Mesendoderm (in vitro differentiated cells): ENCODE measurements at regions not wholly inside any gene's neighbourhood (a gene's known extent, or its start where the extent isn't known, plus 50 kb on each side); places are given as distances from the start of the nearest gene placed in this dataset.
A peak's percentile ranks its signal among the peaks of the same experiment; 100 is the strongest.

Experiments used
- DNase-seq: peaks from one replicate; pipeline ENCODE4 v3.0.0; 2013
- H2AK5ac ChIP-seq: 2 replicates; pipeline ENCODE4 v1.6.1; 2013; ENCODE audit warnings: low read length, inconsistent platforms
- H2BK120ac ChIP-seq: 2 replicates; pipeline ENCODE4 v1.6.1; 2013; ENCODE audit warnings: low read depth, mild to moderate bottlenecking, low read length, moderate library complexity, mixed read lengths
- H2BK15ac ChIP-seq: replicated peaks from 2 replicates; pipeline ENCODE4 v1.6.1; 2013; ENCODE audit warnings: low read depth, mild to moderate bottlenecking, moderate library complexity
- H2BK5ac ChIP-seq: 2 replicates; pipeline ENCODE4 v1.6.1; 2013; ENCODE audit warnings: low read length, inconsistent platforms
- H3K18ac ChIP-seq: 2 replicates; pipeline ENCODE4 v1.6.1; 2013; ENCODE audit warnings: mild to moderate bottlenecking, low read length, mixed read lengths
- H3K23ac ChIP-seq: one replicate; pipeline ENCODE4 v1.6.1; 2013; ENCODE audit warnings: low read length
- H3K27ac ChIP-seq: 2 replicates; pipeline ENCODE4 v1.5.1; 2013; ENCODE audit warnings: low read depth, mild to moderate bottlenecking, inconsistent platforms, low read length, moderate library complexity
- H3K27me3 ChIP-seq: 2 replicates; pipeline ENCODE4 v1.6.1; 2013; ENCODE audit warnings: low read length, control low read depth, mild to moderate bottlenecking, inconsistent platforms; ENCODE audit not compliant: insufficient read depth, poor library complexity
- H3K36me3 ChIP-seq: 2 replicates; pipeline ENCODE4 v1.6.1; 2013; ENCODE audit warnings: low read length, inconsistent platforms; ENCODE audit not compliant: control insufficient read depth, insufficient read depth
- H3K4ac ChIP-seq: one replicate; pipeline ENCODE4 v1.6.1; 2013; ENCODE audit warnings: low read depth, mild to moderate bottlenecking, low read length, moderate library complexity
- H3K4me1 ChIP-seq: 2 replicates; pipeline ENCODE4 v1.6.1; 2013; ENCODE audit warnings: low read depth, low read length, inconsistent platforms; ENCODE audit not compliant: control insufficient read depth
- H3K4me2 ChIP-seq: 2 replicates; pipeline ENCODE4 v1.6.1; 2013; ENCODE audit warnings: low read length
- H3K4me3 ChIP-seq: 2 replicates; pipeline ENCODE4 v1.5.1; 2013; ENCODE audit warnings: mild to moderate bottlenecking, low read length
- H3K56ac ChIP-seq: one replicate; pipeline ENCODE4 v1.6.1; 2013; ENCODE audit warnings: low read length
- H3K79me1 ChIP-seq: 2 replicates; pipeline ENCODE4 v1.6.1; 2013; ENCODE audit warnings: low read length, inconsistent platforms
- H3K79me2 ChIP-seq: 2 replicates; pipeline ENCODE4 v1.6.1; 2013; ENCODE audit warnings: mild to moderate bottlenecking, low read length; ENCODE audit not compliant: control insufficient read depth, insufficient read depth
- H3K9ac ChIP-seq: 2 replicates; pipeline ENCODE4 v1.6.1; 2013; ENCODE audit warnings: low read length, inconsistent platforms
- H4K5ac ChIP-seq: one replicate; pipeline ENCODE4 v1.6.1; 2013; ENCODE audit warnings: low read length
- H4K8ac ChIP-seq: one replicate; pipeline ENCODE4 v1.6.1; 2013; ENCODE audit warnings: low read depth, mild to moderate bottlenecking, control low read depth, low read length, moderate library complexity
- WGBS: extraction: QIAGEN DNeasy Blood & Tissue Kit; methylation state at CpG from one replicate; pipeline ENCODE4 v1.1.7; 2013; ENCODE audit warnings: low lambda C conversion rate, missing lambda C conversion rate; ENCODE audit not compliant: insufficient coverage; ENCODE audit errors: extremely low coverage; 5-methylcytosine and 5-hydroxymethylcytosine counted together

DNA sequence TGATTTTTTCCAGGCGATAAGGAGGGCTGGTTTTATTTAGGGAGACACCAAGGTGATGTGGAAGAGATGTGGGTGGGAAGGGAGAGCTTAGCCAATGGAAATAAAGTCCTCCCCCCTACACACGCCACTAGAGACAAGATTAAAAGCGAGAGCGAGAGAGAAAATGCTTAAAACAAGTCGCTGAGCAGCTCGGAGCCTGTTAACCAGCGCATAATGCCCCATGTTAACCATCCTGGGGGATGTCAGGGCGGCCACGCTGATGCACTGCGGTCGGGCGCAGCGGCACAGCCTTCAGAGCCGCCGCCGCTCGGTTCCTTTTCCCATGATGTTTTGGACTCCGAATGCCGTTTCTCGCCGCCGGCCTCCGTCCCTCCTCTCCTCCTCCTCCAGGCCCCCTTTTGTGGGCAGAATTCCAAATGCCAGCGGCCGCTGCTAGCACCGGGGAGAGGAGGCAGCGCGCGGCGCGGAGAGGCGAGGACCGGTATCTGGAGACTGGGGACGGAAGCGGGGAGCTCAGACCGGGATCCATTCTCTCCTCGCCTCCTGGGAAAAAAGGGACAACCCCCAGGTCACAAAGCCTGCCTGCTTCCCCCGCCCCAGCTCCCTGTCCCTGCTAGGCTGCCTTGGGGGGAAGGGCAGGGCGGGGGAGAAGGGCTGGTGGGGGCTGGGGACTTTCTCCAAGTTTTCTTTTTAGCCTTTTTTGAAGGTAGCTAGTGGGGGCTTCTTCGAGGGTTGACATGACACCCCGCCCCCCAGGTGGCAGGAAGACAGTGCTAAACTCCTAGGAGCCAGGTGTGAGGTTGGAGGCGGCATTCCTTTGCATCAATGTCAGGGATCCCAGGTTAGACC lies 98.1 kb upstream of the CCL2 start:
- Histone ChIP-seq H3K27me3 (no peaks in the 10 kb centered on the region), H4K5ac (no peak overlapping the region), H2BK120ac (peak overlapping the region; percentile 46), H3K18ac (peak overlapping the region; percentile 95), H3K79me1 (peaks cover 6% of the 10 kb centered on the region), H3K79me2 (peaks cover 28% of the 10 kb centered on the region), H3K56ac (peak overlapping the region; percentile 90), H3K27ac (peak overlapping the region; percentile 94), H3K4me1 (peaks cover 17% of the 10 kb centered on the region), H3K36me3 (no peaks in the 10 kb centered on the region), H2BK15ac (no peak overlapping the region), H2AK5ac (no peak overlapping the region), H3K9ac (peak overlapping the region; percentile 80), H3K4me2 (peak overlapping the region; percentile 79), H3K23ac (no peak overlapping the region), H3K4me3 (peak overlapping the region; percentile 56), H2BK5ac (peak overlapping the region; percentile 73), H3K4ac (peak overlapping the region; percentile 58), H4K8ac (no peak overlapping the region)
- no peak for DNase-seq
- no CpG with 5 or more reads among the region's 42 CpGs for WGBS

DNA sequence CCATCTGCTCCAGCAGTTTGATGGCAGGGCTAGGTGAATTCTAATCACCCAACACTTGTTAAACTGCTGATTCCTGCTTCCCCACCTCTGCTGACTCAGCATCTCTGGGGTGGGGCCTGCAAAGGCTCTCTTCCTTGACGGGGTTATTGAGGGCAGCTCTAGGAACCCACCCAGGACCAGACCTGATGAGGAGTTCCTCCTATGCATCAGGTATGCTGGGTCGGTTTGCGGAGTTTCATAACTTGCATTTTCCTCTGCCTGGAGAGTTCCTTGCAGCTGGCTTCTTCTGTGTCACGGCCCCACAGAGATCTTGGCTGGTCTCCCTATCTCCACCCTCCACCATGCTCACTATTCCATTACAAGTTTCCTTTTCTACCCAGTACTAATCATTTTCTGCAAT lies 93.4 kb upstream of the CCL2 start:
- Histone ChIP-seq H3K79me2 (no peaks in the 10 kb centered on the region), H3K4me3 (no peak overlapping the region), H2BK5ac (no peak overlapping the region), H3K4ac (no peak overlapping the region), H3K4me1 (peaks cover 5% of the 10 kb centered on the region), H3K9ac (no peak overlapping the region), H3K23ac (no peak overlapping the region), H3K56ac (no peak overlapping the region), H3K79me1 (peaks cover 1% of the 10 kb centered on the region), H4K5ac (no peak overlapping the region), H2AK5ac (no peak overlapping the region), H3K4me2 (no peak overlapping the region), H3K18ac (no peak overlapping the region), H3K36me3 (no peaks in the 10 kb centered on the region), H4K8ac (no peak overlapping the region), H2BK120ac (no peak overlapping the region), H3K27ac (no peak overlapping the region), H2BK15ac (no peak overlapping the region), H3K27me3 (no peaks in the 10 kb centered on the region)
- no CpG with 5 or more reads among the region's 4 CpGs for WGBS
- no peak for DNase-seq

DNA sequence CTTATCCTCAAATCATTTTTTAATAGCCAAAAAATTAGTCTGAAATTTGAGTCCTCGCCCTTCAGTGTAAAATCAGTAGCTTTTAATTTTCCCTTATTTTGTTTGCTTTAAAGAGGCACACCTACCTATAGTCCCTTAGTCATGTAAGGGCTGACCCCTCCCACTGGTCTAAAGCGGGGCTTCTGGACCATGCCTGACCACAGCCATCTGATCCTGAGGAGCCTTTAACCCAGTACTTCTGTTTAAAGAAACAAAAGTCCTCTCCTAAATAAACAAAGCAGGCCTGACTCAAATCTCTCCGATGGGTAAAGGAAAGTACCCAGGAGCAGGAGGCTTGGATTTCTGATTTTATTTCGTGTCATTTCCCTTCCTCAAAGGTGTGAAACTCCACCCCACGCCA lies 92.0 kb upstream of the CCL2 start:
- H4K8ac ChIP-seq, result no peak overlapping the region
- H3K9ac ChIP-seq, result no peak overlapping the region
- no peak overlapping the region for H3K27ac ChIP-seq
- no peak for DNase-seq
- H3K79me1 ChIP-seq, result peaks cover 1% of the 10 kb centered on the region
- H2BK120ac ChIP-seq, result no peak overlapping the region
- no peak overlapping the region for H3K56ac ChIP-seq
- H3K79me2 ChIP-seq, result no peaks in the 10 kb centered on the region
- no peak overlapping the region for H3K4ac ChIP-seq
- no peak overlapping the region for H3K4me3 ChIP-seq
- H2AK5ac ChIP-seq, result no peak overlapping the region
- H3K36me3 ChIP-seq, result no peaks in the 10 kb centered on the region
- H3K27me3 ChIP-seq, result no peaks in the 10 kb centered on the region
- H2BK5ac ChIP-seq, result no peak overlapping the region
- H3K4me2 ChIP-seq, result no peak overlapping the region
- H3K4me1 ChIP-seq, result peaks cover 2% of the 10 kb centered on the region
- no peak overlapping the region for H2BK15ac ChIP-seq
- no peak overlapping the region for H3K23ac ChIP-seq
- peak overlapping the region; percentile 11 for H3K18ac ChIP-seq
- WGBS, result no CpG with 5 or more reads among the region's 5 CpGs
- H4K5ac ChIP-seq, result no peak overlapping the region

DNA sequence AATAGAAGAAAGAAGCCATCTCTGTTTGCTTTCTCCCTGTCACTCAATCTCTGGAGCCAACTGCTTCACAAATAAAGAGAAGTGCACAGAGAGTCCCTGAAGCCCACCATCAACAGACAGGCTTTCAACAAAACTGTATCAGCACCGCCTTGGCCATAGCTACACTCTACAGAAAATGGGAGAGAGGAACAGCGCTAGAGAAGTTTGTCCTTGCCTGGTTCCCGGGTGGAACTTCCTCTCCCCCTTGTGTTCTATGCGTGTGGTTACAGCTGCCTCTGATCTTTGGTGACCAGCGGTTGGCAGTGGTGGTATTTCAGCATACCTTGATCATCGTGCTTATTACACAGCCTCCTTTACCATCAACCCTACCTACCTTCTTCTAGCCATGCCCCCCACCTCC lies 91.4 kb upstream of the CCL2 start:
- Histone ChIP-seq H4K5ac (no peak overlapping the region), H3K36me3 (no peaks in the 10 kb centered on the region), H2BK15ac (no peak overlapping the region), H3K79me2 (no peaks in the 10 kb centered on the region), H3K27me3 (no peaks in the 10 kb centered on the region), H2AK5ac (no peak overlapping the region), H3K18ac (no peak overlapping the region), H3K4me2 (no peak overlapping the region), H3K27ac (no peak overlapping the region), H3K4me3 (no peak overlapping the region), H3K9ac (no peak overlapping the region), H3K56ac (no peak overlapping the region), H3K4ac (no peak overlapping the region), H4K8ac (no peak overlapping the region), H3K23ac (no peak overlapping the region), H3K4me1 (no peaks in the 10 kb centered on the region), H2BK5ac (no peak overlapping the region), H2BK120ac (no peak overlapping the region), H3K79me1 (no peaks in the 10 kb centered on the region)
- DNase-seq, result peak; percentile 81
- WGBS, result no CpG with 5 or more reads among the region's 6 CpGs

DNA sequence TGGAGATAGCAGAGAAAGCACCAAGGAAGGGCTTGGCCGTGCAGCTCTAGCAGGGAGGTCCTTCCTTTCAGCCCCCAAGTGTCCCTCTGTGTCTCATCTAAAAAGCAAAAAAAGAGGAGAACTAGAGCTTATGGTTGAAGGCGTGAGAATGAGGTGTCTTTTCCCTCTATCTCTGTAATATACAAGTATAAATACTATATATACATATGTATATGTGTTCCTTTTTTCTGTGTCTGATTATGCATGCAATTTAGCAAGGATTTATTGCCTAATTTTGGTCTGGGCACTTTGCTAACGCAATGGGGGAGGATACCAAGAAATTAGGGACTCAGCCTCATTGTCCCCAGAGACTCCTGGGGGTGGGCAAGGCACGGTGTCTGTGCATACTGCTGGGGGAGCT lies 90.2 kb upstream of the CCL2 start:
- Histone ChIP-seq H3K79me1 (no peaks in the 10 kb centered on the region), H2BK120ac (no peak overlapping the region), H3K4me2 (no peak overlapping the region), H3K79me2 (no peaks in the 10 kb centered on the region), H2BK15ac (no peak overlapping the region), H3K4me1 (no peaks in the 10 kb centered on the region), H3K27ac (no peak overlapping the region), H3K18ac (no peak overlapping the region), H4K5ac (no peak overlapping the region), H3K27me3 (no peaks in the 10 kb centered on the region), H2BK5ac (no peak overlapping the region), H3K9ac (no peak overlapping the region), H3K4me3 (no peak overlapping the region), H2AK5ac (no peak overlapping the region), H3K36me3 (no peaks in the 10 kb centered on the region), H3K56ac (no peak overlapping the region), H3K23ac (no peak overlapping the region), H3K4ac (no peak overlapping the region), H4K8ac (no peak overlapping the region)
- WGBS, result no CpG with 5 or more reads among the region's 4 CpGs
- no peak for DNase-seq

DNA sequence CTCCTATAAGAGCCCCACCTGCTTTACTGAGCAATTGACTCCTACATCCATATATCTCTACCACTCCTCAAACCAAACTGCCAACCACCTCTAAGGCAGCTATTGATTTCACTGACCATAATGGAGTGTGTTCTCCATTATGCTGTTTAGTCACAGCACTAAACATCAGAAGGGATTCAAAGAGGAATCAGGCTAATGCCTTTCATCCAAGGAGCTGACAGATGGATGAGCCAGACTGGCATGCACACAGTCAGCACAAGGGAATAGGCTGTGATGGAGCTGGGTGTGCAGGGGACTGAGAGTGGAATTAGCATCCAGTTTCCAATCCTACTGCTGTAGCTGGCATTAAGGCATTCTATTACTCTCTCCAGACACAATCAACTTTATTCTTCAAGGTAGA lies 88.7 kb upstream of the CCL2 start:
- no peak overlapping the region for H3K4me2 ChIP-seq
- H3K79me1 ChIP-seq, result no peaks in the 10 kb centered on the region
- H3K4ac ChIP-seq, result no peak overlapping the region
- no peaks in the 10 kb centered on the region for H3K79me2 ChIP-seq
- no peak overlapping the region for H3K56ac ChIP-seq
- H2BK5ac ChIP-seq, result no peak overlapping the region
- H3K4me3 ChIP-seq, result no peak overlapping the region
- H3K27me3 ChIP-seq, result no peaks in the 10 kb centered on the region
- H2BK120ac ChIP-seq, result no peak overlapping the region
- DNase-seq, result no peak
- no peak overlapping the region for H4K8ac ChIP-seq
- H3K9ac ChIP-seq, result no peak overlapping the region
- no peak overlapping the region for H2AK5ac ChIP-seq
- no peaks in the 10 kb centered on the region for H3K36me3 ChIP-seq
- no peaks in the 10 kb centered on the region for H3K4me1 ChIP-seq
- no peak overlapping the region for H3K27ac ChIP-seq
- H4K5ac ChIP-seq, result no peak overlapping the region
- H3K18ac ChIP-seq, result no peak overlapping the region
- H2BK15ac ChIP-seq, result no peak overlapping the region
- H3K23ac ChIP-seq, result no peak overlapping the region
